GM23338 (cell line): ENCODE measurements at regions not wholly inside any gene's neighbourhood (a gene's known extent, or its start where the extent isn't known, plus 50 kb on each side); places are given as distances from the start of the nearest gene placed in this dataset.

ENCODE experiments used
- ATAC-seq: fragments of 200-7000 bp; cut with Tn5 transposase; 3 replicates; pipeline ENCODE4 v1.9.1; 2020
- DNase-seq: peaks from one replicate; pipeline ENCODE4 v3.0.0-alpha.2; 2015; ENCODE audit warnings: low spot score
- H2AFZ ChIP-seq: fragments of 200-600 bp; sonication (generic); 2 replicates; pipeline ENCODE4 v1.8.0; 2016; ENCODE audit warnings: antibody characterized with exemption, mild to moderate bottlenecking, moderate library complexity
- H3F3A ChIP-seq: fragments of 200-600 bp; sonication (generic); replicated peaks from 2 replicates; pipeline ENCODE4 v1.8.0; 2017; ENCODE audit warnings: antibody characterized with exemption, mixed run types, low read depth
- H3K27ac ChIP-seq: fragments of 200-600 bp; sonication (generic); 2 replicates; pipeline ENCODE4 v1.6.1; 2016; ENCODE audit warnings: low read depth
- H3K27me3 ChIP-seq: fragments of 200-600 bp; sonication (generic); 2 replicates; pipeline ENCODE4 v1.8.0; 2016; ENCODE audit warnings: mild to moderate bottlenecking, mixed run types, moderate library complexity; ENCODE audit not compliant: insufficient read depth
- H3K36me3 ChIP-seq: fragments of 200-600 bp; sonication (generic); 2 replicates; pipeline ENCODE4 v1.8.0; 2016; ENCODE audit warnings: mild to moderate bottlenecking; ENCODE audit not compliant: insufficient read depth
- H3K4me1 ChIP-seq: fragments of 200-600 bp; sonication (generic); 2 replicates; pipeline ENCODE4 v1.8.0; 2016; ENCODE audit warnings: mild to moderate bottlenecking, moderate library complexity; ENCODE audit not compliant: insufficient read depth
- H3K4me2 ChIP-seq: fragments of 200-600 bp; sonication (generic); 2 replicates; pipeline ENCODE4 v1.7.1; 2017; ENCODE audit warnings: mixed run types
- H3K4me3 ChIP-seq: fragments of 200-600 bp; sonication (generic); 2 replicates; pipeline ENCODE4 v1.6.1; 2016; ENCODE audit warnings: mixed run types
- H3K79me2 ChIP-seq: fragments of 200-600 bp; sonication (generic); replicated peaks from 2 replicates; pipeline ENCODE4 v1.8.0; 2017; ENCODE audit warnings: mild to moderate bottlenecking; ENCODE audit not compliant: insufficient read depth
- H3K9me2 ChIP-seq: fragments of 200-600 bp; sonication (generic); 2 replicates; pipeline ENCODE4 v1.8.0; 2017; ENCODE audit not compliant: insufficient read depth
- H4K20me1 ChIP-seq: fragments of 200-600 bp; sonication (generic); replicated peaks from 2 replicates; pipeline ENCODE4 v1.8.0; 2017; ENCODE audit warnings: mild to moderate bottlenecking; ENCODE audit not compliant: insufficient read depth
- H3K27ac Mint-ChIP-seq: 2 replicates; pipeline ENCODE4 v1.8.0; 2020; ENCODE audit warnings: inconsistent platforms, mild to moderate bottlenecking, moderate library complexity, mixed read lengths
- H3K27me3 Mint-ChIP-seq: 3 replicates; pipeline ENCODE4 v1.8.0; 2022; ENCODE audit warnings: low read depth, mild to moderate bottlenecking, moderate library complexity, mixed read lengths, inconsistent platforms; ENCODE audit not compliant: insufficient read depth, poor library complexity
- H3K36me3 Mint-ChIP-seq: 3 replicates; pipeline ENCODE4 v1.8.0; 2021; ENCODE audit warnings: low read depth, mild to moderate bottlenecking, inconsistent platforms, moderate library complexity, mixed read lengths
- H3K4me1 Mint-ChIP-seq: 3 replicates; pipeline ENCODE4 v1.8.0; 2020; ENCODE audit warnings: mild to moderate bottlenecking, inconsistent platforms, mixed read lengths
- H3K4me3 Mint-ChIP-seq: 3 replicates; pipeline ENCODE4 v1.8.0; 2021; ENCODE audit warnings: moderate library complexity, mild to moderate bottlenecking, inconsistent platforms, mixed read lengths
- H3K9me3 Mint-ChIP-seq: 3 replicates; pipeline ENCODE4 v1.8.0; 2020; ENCODE audit warnings: moderate library complexity, mild to moderate bottlenecking, inconsistent platforms, mixed read lengths
- CTCF ChIP-seq, 2 experiments: fragments of 200-600 bp in 1 of 2; sonication (generic) in 1 of 2; conservative IDR thresholded peaks; 2 replicates each; pipeline versions ENCODE4 v1.5.1 to v1.6.1; 2016 to 2017; ENCODE audit warnings: antibody characterized with exemption in 2 of 2, low read depth in 2 of 2, mild to moderate bottlenecking in 2 of 2, moderate library complexity in 1 of 2
- ETS1 ChIP-seq: IDR thresholded peaks from 2 replicates; pipeline ENCODE4 v1.6.1; 2016; ENCODE audit warnings: antibody characterized with exemption
- REST ChIP-seq: IDR thresholded peaks from one replicate; pipeline ENCODE4 v1.6.1; 2018; ENCODE audit warnings: antibody characterized with exemption; ENCODE audit not compliant: unreplicated experiment
- STAT1 ChIP-seq: IDR thresholded peaks from one replicate; pipeline ENCODE4 v1.6.1; 2016; ENCODE audit warnings: antibody characterized with exemption; ENCODE audit not compliant: unreplicated experiment
- ZNF114 ChIP-seq: fragments of 250-450 bp; sonication (Bioruptor Pico); IDR thresholded peaks from 2 replicates; pipeline ENCODE4 v1.5.0; 2020; ENCODE audit warnings: mild to moderate bottlenecking, moderate library complexity
- TF ChIP-seq, protein P1 (sequence below): fragments of 250-450 bp; sonication (Bioruptor Pico); IDR thresholded peaks from 2 replicates; pipeline ENCODE4 v1.5.0; 2020; ENCODE audit warnings: mild to moderate bottlenecking, moderate library complexity

GRCh38 chr2:61690078-61690596 is 152.0 kb upstream of the XPO1 start (continued):
- TF ChIP-seq REST = no peak

GRCh38 chr2:61689568-61689967 is 151.4 kb upstream of the XPO1 start:
- Histone ChIP-seq H3K4me1 (no peaks in the 10 kb centered on the region), H3K79me2 (no peaks in the 10 kb centered on the region), H3K36me3 (no peaks in the 10 kb centered on the region), H3K9me2 (no peaks in the 10 kb centered on the region), H4K20me1 (no peaks in the 10 kb centered on the region), H3K27ac (no peak overlapping the region), H3F3A (no peaks in the 10 kb centered on the region), H3K4me2 (no peak overlapping the region), H3K27me3 (no peaks in the 10 kb centered on the region), H2AFZ (no peak overlapping the region), H3K4me3 (no peak overlapping the region)
- no peak overlapping the region for H3K27ac Mint-ChIP-seq
- H3K4me3 Mint-ChIP-seq = no peak overlapping the region
- H3K36me3 Mint-ChIP-seq = no peaks in the 10 kb centered on the region
- H3K4me1 Mint-ChIP-seq = peaks cover 2% of the 10 kb centered on the region; the same call in 1 of the 3 replicates
- ATAC-seq (no peak), DNase-seq (no peak)
- no peaks in the 10 kb centered on the region for H3K9me3 Mint-ChIP-seq
- no peak for TF ChIP-seq ETS1
- no peak for TF ChIP-seq CTCF (conservative IDR thresholded peaks at IDR 0.05; ENCODE audit: low read depth in 2 of 2)
- TF ChIP-seq, protein P1, sequence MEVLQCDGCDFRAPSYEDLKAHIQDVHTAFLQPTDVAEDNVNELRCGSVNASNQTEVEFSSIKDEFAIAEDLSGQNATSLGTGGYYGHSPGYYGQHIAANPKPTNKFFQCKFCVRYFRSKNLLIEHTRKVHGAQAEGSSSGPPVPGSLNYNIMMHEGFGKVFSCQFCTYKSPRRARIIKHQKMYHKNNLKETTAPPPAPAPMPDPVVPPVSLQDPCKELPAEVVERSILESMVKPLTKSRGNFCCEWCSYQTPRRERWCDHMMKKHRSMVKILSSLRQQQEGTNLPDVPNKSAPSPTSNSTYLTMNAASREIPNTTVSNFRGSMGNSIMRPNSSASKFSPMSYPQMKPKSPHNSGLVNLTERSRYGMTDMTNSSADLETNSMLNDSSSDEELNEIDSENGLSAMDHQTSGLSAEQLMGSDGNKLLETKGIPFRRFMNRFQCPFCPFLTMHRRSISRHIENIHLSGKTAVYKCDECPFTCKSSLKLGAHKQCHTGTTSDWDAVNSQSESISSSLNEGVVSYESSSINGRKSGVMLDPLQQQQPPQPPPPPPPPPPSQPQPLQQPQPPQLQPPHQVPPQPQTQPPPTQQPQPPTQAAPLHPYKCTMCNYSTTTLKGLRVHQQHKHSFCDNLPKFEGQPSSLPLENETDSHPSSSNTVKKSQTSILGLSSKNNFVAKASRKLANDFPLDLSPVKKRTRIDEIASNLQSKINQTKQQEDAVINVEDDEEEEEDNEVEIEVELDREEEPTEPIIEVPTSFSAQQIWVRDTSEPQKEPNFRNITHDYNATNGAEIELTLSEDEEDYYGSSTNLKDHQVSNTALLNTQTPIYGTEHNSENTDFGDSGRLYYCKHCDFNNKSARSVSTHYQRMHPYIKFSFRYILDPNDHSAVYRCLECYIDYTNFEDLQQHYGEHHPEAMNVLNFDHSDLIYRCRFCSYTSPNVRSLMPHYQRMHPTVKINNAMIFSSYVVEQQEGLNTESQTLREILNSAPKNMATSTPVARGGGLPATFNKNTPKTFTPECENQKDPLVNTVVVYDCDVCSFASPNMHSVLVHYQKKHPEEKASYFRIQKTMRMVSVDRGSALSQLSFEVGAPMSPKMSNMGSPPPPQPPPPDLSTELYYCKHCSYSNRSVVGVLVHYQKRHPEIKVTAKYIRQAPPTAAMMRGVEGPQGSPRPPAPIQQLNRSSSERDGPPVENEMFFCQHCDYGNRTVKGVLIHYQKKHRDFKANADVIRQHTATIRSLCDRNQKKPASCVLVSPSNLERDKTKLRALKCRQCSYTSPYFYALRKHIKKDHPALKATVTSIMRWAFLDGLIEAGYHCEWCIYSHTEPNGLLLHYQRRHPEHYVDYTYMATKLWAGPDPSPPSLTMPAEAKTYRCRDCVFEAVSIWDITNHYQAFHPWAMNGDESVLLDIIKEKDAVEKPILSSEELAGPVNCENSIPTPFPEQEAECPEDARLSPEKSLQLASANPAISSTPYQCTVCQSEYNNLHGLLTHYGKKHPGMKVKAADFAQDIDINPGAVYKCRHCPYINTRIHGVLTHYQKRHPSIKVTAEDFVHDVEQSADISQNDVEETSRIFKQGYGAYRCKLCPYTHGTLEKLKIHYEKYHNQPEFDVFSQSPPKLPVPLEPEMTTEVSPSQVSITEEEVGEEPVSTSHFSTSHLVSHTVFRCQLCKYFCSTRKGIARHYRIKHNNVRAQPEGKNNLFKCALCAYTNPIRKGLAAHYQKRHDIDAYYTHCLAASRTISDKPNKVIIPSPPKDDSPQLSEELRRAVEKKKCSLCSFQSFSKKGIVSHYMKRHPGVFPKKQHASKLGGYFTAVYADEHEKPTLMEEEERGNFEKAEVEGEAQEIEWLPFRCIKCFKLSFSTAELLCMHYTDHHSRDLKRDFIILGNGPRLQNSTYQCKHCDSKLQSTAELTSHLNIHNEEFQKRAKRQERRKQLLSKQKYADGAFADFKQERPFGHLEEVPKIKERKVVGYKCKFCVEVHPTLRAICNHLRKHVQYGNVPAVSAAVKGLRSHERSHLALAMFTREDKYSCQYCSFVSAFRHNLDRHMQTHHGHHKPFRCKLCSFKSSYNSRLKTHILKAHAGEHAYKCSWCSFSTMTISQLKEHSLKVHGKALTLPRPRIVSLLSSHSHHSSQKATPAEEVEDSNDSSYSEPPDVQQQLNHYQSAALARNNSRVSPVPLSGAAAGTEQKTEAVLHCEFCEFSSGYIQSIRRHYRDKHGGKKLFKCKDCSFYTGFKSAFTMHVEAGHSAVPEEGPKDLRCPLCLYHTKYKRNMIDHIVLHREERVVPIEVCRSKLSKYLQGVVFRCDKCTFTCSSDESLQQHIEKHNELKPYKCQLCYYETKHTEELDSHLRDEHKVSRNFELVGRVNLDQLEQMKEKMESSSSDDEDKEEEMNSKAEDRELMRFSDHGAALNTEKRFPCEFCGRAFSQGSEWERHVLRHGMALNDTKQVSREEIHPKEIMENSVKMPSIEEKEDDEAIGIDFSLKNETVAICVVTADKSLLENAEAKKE (CRISPR knock-in tag) = no peak
- no peak for TF ChIP-seq ZNF114 (CRISPR knock-in tag)
- TF ChIP-seq STAT1 = no peak
- H3K27me3 Mint-ChIP-seq = no peaks in the 10 kb centered on the region
